Keratinocyte (primary cell): ENCODE measurements at regions not wholly inside any gene's neighbourhood (a gene's known extent, or its start where the extent isn't known, plus 50 kb on each side); places are given as distances from the start of the nearest gene placed in this dataset.

Experiments
- DNase-seq: peaks from one replicate; pipeline ENCODE4 v3.0.0-alpha.2; 2011; ENCODE audit warnings: low read depth, missing footprints, low spot score
- FAIRE-seq: peaks from 2 replicates; lab custom pipeline; 2011; peaks lifted over from hg19 to GRCh38; lab: Jason Lieb, UNC
- H2AFZ ChIP-seq: 2 replicates; pipeline ENCODE4 v1.6.0; 2012; ENCODE audit warnings: low read length, control low read depth, inconsistent platforms; ENCODE audit not compliant: control insufficient read depth
- H3K27ac ChIP-seq: 2 replicates; pipeline ENCODE4 v1.5.1; 2011; ENCODE audit warnings: low read length; ENCODE audit not compliant: control insufficient read depth, insufficient read depth
- H3K27me3 ChIP-seq: 3 replicates; pipeline ENCODE4 v1.6.0; 2011; ENCODE audit warnings: low read length; ENCODE audit not compliant: control insufficient read depth, insufficient read depth; ENCODE audit errors: extremely low read depth
- H3K36me3 ChIP-seq, 2 experiments: 2 replicates in 1 of 2; 3 replicates in 1 of 2; pipeline ENCODE4 v1.5.1; 2011; ENCODE audit warnings: low read length in 2 of 2, mild to moderate bottlenecking in 1 of 2; ENCODE audit not compliant: control insufficient read depth in 2 of 2, insufficient read depth in 2 of 2; ENCODE audit errors: extremely low read depth in 1 of 2
- H3K4me1 ChIP-seq: 3 replicates; pipeline ENCODE4 v1.5.1; 2011; ENCODE audit warnings: low read length; ENCODE audit not compliant: control insufficient read depth, insufficient read depth; ENCODE audit errors: extremely low read depth
- H3K4me2 ChIP-seq: 3 replicates; pipeline ENCODE4 v1.6.0; 2011; ENCODE audit warnings: low read depth, low read length; ENCODE audit not compliant: control insufficient read depth, insufficient read depth; ENCODE audit errors: extremely low read depth
- H3K4me3 ChIP-seq, 3 experiments: fragments of 200-600 bp in 1 of 3; sonication (generic) in 1 of 3; 2 replicates in 2 of 3; 3 replicates in 1 of 3; pipeline ENCODE4 v1.5.1; 2011 to 2016; ENCODE audit warnings: low read length in 3 of 3, mild to moderate bottlenecking in 3 of 3, control low read depth in 2 of 3, inconsistent platforms in 1 of 3, low read depth in 1 of 3, mixed read lengths in 1 of 3, mixed run types in 1 of 3, moderate library complexity in 1 of 3; ENCODE audit not compliant: control insufficient read depth in 2 of 3, insufficient read depth in 2 of 3; ENCODE audit errors: extremely low read depth in 1 of 3
- H3K79me2 ChIP-seq: 2 replicates; pipeline ENCODE4 v1.6.0; 2012; ENCODE audit warnings: low read length; ENCODE audit not compliant: control insufficient read depth, insufficient read depth
- H3K9ac ChIP-seq: 3 replicates; pipeline ENCODE4 v1.6.0; 2011; ENCODE audit warnings: low read length; ENCODE audit not compliant: control insufficient read depth, insufficient read depth; ENCODE audit errors: extremely low read depth
- H3K9me1 ChIP-seq: 3 replicates; pipeline ENCODE4 v1.6.0; 2011; ENCODE audit warnings: low read length; ENCODE audit not compliant: control insufficient read depth, insufficient read depth; ENCODE audit errors: extremely low read depth
- H3K9me3 ChIP-seq: 2 replicates; pipeline ENCODE4 v1.5.1; 2012; ENCODE audit warnings: low read depth, low read length; ENCODE audit not compliant: control insufficient read depth
- H4K20me1 ChIP-seq: 3 replicates; pipeline ENCODE4 v1.6.0; 2011; ENCODE audit warnings: low read length; ENCODE audit not compliant: control insufficient read depth, insufficient read depth; ENCODE audit errors: extremely low read depth
- CTCF ChIP-seq, 3 experiments: IDR thresholded peaks in 1 of 3; conservative IDR thresholded peaks in 1 of 3; optimal IDR thresholded peaks in 1 of 3; 2 replicates in 2 of 3; 3 replicates in 1 of 3; pipeline versions ENCODE3 to v1.5.1; 2011; ENCODE audit warnings: low read length in 3 of 3, mild to moderate bottlenecking in 3 of 3, moderate library complexity in 2 of 3, control low read depth in 1 of 3, inconsistent platforms in 1 of 3; ENCODE audit not compliant: insufficient read depth in 2 of 3; ENCODE audit errors: extremely low read depth in 1 of 3
- EZH2 ChIP-seq: IDR thresholded peaks from one replicate; pipeline ENCODE4 v1.6.1; 2012; ENCODE audit warnings: inconsistent platforms, mild to moderate bottlenecking, low read length, moderate library complexity
- dilution Hi-C: fragments of 300-500 bp; cut with MboI; formaldehyde crosslinking; loops from one replicate; pipeline ENCODE4 v1.7.0; 2020; ENCODE audit warnings: low sequenced_read_pairs; ENCODE audit not compliant: extremely low pct_ligation_motif_present

GRCh38 chr21:41678924-41679318, 87.9 kb downstream of the RIPK4 start:
- peak overlapping the region; percentile 13 to 69 (median 43) for H3K4me3 ChIP-seq
- H3K27ac ChIP-seq = peak overlapping the region; percentile 100
- peak; percentile 99 for FAIRE-seq
- DNase-seq = peak; percentile 99
- H3K9ac ChIP-seq = peak overlapping the region; percentile 96
- no peaks in the 10 kb centered on the region for H4K20me1 ChIP-seq
- dilution Hi-C loops = no loop called here
- H3K79me2 ChIP-seq = no peaks in the 10 kb centered on the region
- no peaks in the 10 kb centered on the region for H3K36me3 ChIP-seq
- H3K27me3 ChIP-seq = no peaks in the 10 kb centered on the region
- no peaks in the 10 kb centered on the region for H3K9me3 ChIP-seq
- no peaks in the 10 kb centered on the region for H3K9me1 ChIP-seq
- peak overlapping the region; percentile 97 for H3K4me2 ChIP-seq
- H3K4me1 ChIP-seq = peaks cover 61% of the 10 kb centered on the region
- TF ChIP-seq EZH2 (no peak), CTCF (optimal IDR thresholded peaks at IDR 0.05 in 1 of 3, IDR thresholded peaks at IDR 0.05 in 1 of 3, conservative IDR thresholded peaks at IDR 0.05 in 1 of 3; ENCODE audit: extremely low read depth in 1 of 3, insufficient read depth in 2 of 3, low read length in 3 of 3) (no peak)
- no peak overlapping the region for H2AFZ ChIP-seq

GRCh38 chr21:41678016-41678923, 88.6 kb downstream of the RIPK4 start:
- FAIRE-seq (no peak), DNase-seq (peak; percentile 72)
- no peaks in the 10 kb centered on the region for H3K36me3 ChIP-seq
- H3K4me2 ChIP-seq = peak overlapping the region; percentile 97
- dilution Hi-C loops = no loop called here
- no peaks in the 10 kb centered on the region for H4K20me1 ChIP-seq
- H3K9ac ChIP-seq = peak overlapping the region; percentile 96
- peak in 1 of 3 experiments; percentile 19 for TF ChIP-seq CTCF (optimal IDR thresholded peaks at IDR 0.05 in 1 of 3, IDR thresholded peaks at IDR 0.05 in 1 of 3, conservative IDR thresholded peaks at IDR 0.05 in 1 of 3; ENCODE audit: extremely low read depth in 1 of 3, insufficient read depth in 2 of 3, low read length in 3 of 3)
- no peak for TF ChIP-seq EZH2
- peak overlapping the region; percentile 100 for H3K27ac ChIP-seq
- no peaks in the 10 kb centered on the region for H3K9me1 ChIP-seq
- H3K27me3 ChIP-seq = no peaks in the 10 kb centered on the region
- H3K9me3 ChIP-seq = no peaks in the 10 kb centered on the region
- peak overlapping the region; percentile 1 to 69 (median 43) for H3K4me3 ChIP-seq
- H3K79me2 ChIP-seq = no peaks in the 10 kb centered on the region
- H2AFZ ChIP-seq = peak overlapping the region; percentile 54
- peaks cover 55% of the 10 kb centered on the region for H3K4me1 ChIP-seq
